Ishikawa (cell line): ENCODE measurements at regions not wholly inside any gene's neighbourhood (a gene's known extent, or its start where the extent isn't known, plus 50 kb on each side); places are given as distances from the start of the nearest gene placed in this dataset.

ENCODE experiments used
- CEBPB ChIP-seq: IDR thresholded peaks from 2 replicates; pipeline ENCODE4 v1.6.1; 2012
- CREB1 ChIP-seq: IDR thresholded peaks from 2 replicates; pipeline ENCODE4 v1.6.1; 2012; ENCODE audit warnings: low read depth
- EGR1 ChIP-seq: IDR thresholded peaks from 2 replicates; pipeline ENCODE4 v1.6.1; 2012
- EP300 ChIP-seq: IDR thresholded peaks from 2 replicates; pipeline ENCODE4 v1.6.1; 2012; ENCODE audit warnings: borderline replicate concordance
- FOXM1 ChIP-seq: IDR thresholded peaks from 2 replicates; pipeline ENCODE4 v1.6.1; 2012; ENCODE audit warnings: low read depth, borderline replicate concordance
- MAX ChIP-seq: IDR thresholded peaks from 2 replicates; pipeline ENCODE4 v1.6.1; 2012
- NFIC ChIP-seq: IDR thresholded peaks from 2 replicates; pipeline ENCODE4 v1.6.1; 2012
- RAD21 ChIP-seq: IDR thresholded peaks from 2 replicates; pipeline ENCODE4 v1.6.1; 2012; ENCODE audit warnings: low read depth
- REST ChIP-seq: IDR thresholded peaks from 2 replicates; pipeline ENCODE4 v1.6.1; 2012; ENCODE audit warnings: low read depth, mild to moderate bottlenecking
- TAF1 ChIP-seq: IDR thresholded peaks from 2 replicates; pipeline ENCODE4 v1.6.1; 2012; ENCODE audit warnings: low read depth, mild to moderate bottlenecking
- TCF12 ChIP-seq: IDR thresholded peaks from 2 replicates; pipeline ENCODE4 v1.6.1; 2012; ENCODE audit warnings: low read depth
- TEAD4 ChIP-seq: IDR thresholded peaks from 2 replicates; pipeline ENCODE4 v1.6.1; 2012
- USF1 ChIP-seq: IDR thresholded peaks from 2 replicates; pipeline ENCODE4 v1.6.1; 2012
- YY1 ChIP-seq: IDR thresholded peaks from 2 replicates; pipeline ENCODE4 v1.6.1; 2012; ENCODE audit warnings: low read depth
- ZBTB7A ChIP-seq: IDR thresholded peaks from 2 replicates; pipeline ENCODE4 v1.6.1; 2012; ENCODE audit warnings: low read depth

- TF ChIP-seq YY1, result no peak
- no peak for TF ChIP-seq ZBTB7A
- TF ChIP-seq CEBPB, result no peak
- TF ChIP-seq CREB1, result no peak
- no peak for TF ChIP-seq NFIC
- no peak for TF ChIP-seq TEAD4
- no peak for TF ChIP-seq EGR1
- TF ChIP-seq TCF12, result no peak
- TF ChIP-seq REST, result no peak
- TF ChIP-seq MAX, result no peak
- no peak for TF ChIP-seq EP300
- no peak for TF ChIP-seq USF1
- TF ChIP-seq RAD21, result no peak
- no peak for TF ChIP-seq TAF1
- no peak for TF ChIP-seq FOXM1
These were observed 84.2 kb upstream of the ERCC6L2 start for GRCh38 chr9:95791286-95791685.

- no peak for TF ChIP-seq REST
- TF ChIP-seq CEBPB, result no peak
- TF ChIP-seq CREB1, result no peak
- no peak for TF ChIP-seq YY1
- TF ChIP-seq FOXM1, result no peak
- TF ChIP-seq EGR1, result no peak
- no peak for TF ChIP-seq TEAD4
- no peak for TF ChIP-seq TAF1
- TF ChIP-seq ZBTB7A, result no peak
- TF ChIP-seq EP300, result no peak
- TF ChIP-seq RAD21, result no peak
- no peak for TF ChIP-seq USF1
- TF ChIP-seq TCF12, result no peak
- no peak for TF ChIP-seq NFIC
These were observed 86.9 kb upstream of the ERCC6L2 start for GRCh38 chr9:95788521-95788991.

GRCh38 chr9:95788021-95788420 is 87.5 kb upstream of the ERCC6L2 start:
- TF ChIP-seq TCF12 (no peak), NFIC (no peak), EP300 (no peak), ZBTB7A (no peak), YY1 (no peak), TAF1 (no peak), FOXM1 (no peak), USF1 (no peak), REST (no peak), MAX (no peak), CREB1 (no peak), TEAD4 (no peak), RAD21 (no peak), CEBPB (no peak), EGR1 (no peak)

GRCh38 chr9:95785209-95785608 is 90.3 kb upstream of the ERCC6L2 start:
- no peak for TF ChIP-seq EP300
- TF ChIP-seq MAX, result no peak
- TF ChIP-seq CREB1, result no peak
- TF ChIP-seq RAD21, result no peak
- TF ChIP-seq USF1, result no peak
- no peak for TF ChIP-seq TAF1
- TF ChIP-seq REST, result no peak
- TF ChIP-seq EGR1, result no peak
- TF ChIP-seq CEBPB, result no peak
- TF ChIP-seq TCF12, result no peak
- no peak for TF ChIP-seq TEAD4
- TF ChIP-seq ZBTB7A, result no peak
- no peak for TF ChIP-seq YY1
- no peak for TF ChIP-seq NFIC
- TF ChIP-seq FOXM1, result no peak
